T-helper 1 cell treated with Interleukin-12 subunit alpha and Interleukin-12 subunit beta and Interleukin-4 antibody, amounts not matched to agents 30 μg/mL and 1 μg/mL, for 36 hours (primary cell): ENCODE measurements at regions not wholly inside any gene's neighbourhood (a gene's known extent, or its start where the extent isn't known, plus 50 kb on each side); places are given as distances from the start of the nearest gene placed in this dataset.

Experiments used
- H3K27ac Mint-ChIP-seq: one replicate; pipeline ENCODE4 v1.8.0; 2021; ENCODE audit warnings: mild to moderate bottlenecking, mixed read lengths
- H3K27me3 Mint-ChIP-seq: one replicate; pipeline ENCODE4 v1.8.0; 2021; ENCODE audit warnings: low read depth, mixed read lengths
- H3K36me3 Mint-ChIP-seq: one replicate; pipeline ENCODE4 v1.8.0; 2021; ENCODE audit warnings: low read depth, mixed read lengths
- H3K4me1 Mint-ChIP-seq: one replicate; pipeline ENCODE4 v1.8.0; 2021; ENCODE audit warnings: low read depth, mixed read lengths
- H3K4me3 Mint-ChIP-seq: one replicate; pipeline ENCODE4 v1.8.0; 2021; ENCODE audit warnings: mild to moderate bottlenecking, moderate library complexity, mixed read lengths
- H3K9me3 Mint-ChIP-seq: one replicate; pipeline ENCODE4 v1.8.0; 2021; ENCODE audit warnings: mixed read lengths

- Mint-ChIP-seq H3K4me3 (no peak overlapping the region), H3K27ac (no peak overlapping the region), H3K27me3 (no peaks in the 10 kb centered on the region), H3K36me3 (no peaks in the 10 kb centered on the region), H3K4me1 (no peaks in the 10 kb centered on the region), H3K9me3 (no peaks in the 10 kb centered on the region)
These were observed 649.3 kb upstream of the WWC1 start for GRCh38 chr5:167642181-167642580.

- Mint-ChIP-seq H3K27ac (no peak overlapping the region), H3K36me3 (no peaks in the 10 kb centered on the region), H3K9me3 (no peaks in the 10 kb centered on the region), H3K27me3 (no peaks in the 10 kb centered on the region), H3K4me3 (no peak overlapping the region), H3K4me1 (no peaks in the 10 kb centered on the region)
These were observed 648.5 kb upstream of the WWC1 start for GRCh38 chr5:167642779-167643517.

- no peak overlapping the region for H3K4me3 Mint-ChIP-seq
- no peaks in the 10 kb centered on the region for H3K27me3 Mint-ChIP-seq
- H3K36me3 Mint-ChIP-seq = no peaks in the 10 kb centered on the region
- no peaks in the 10 kb centered on the region for H3K4me1 Mint-ChIP-seq
- no peak overlapping the region for H3K27ac Mint-ChIP-seq
- no peaks in the 10 kb centered on the region for H3K9me3 Mint-ChIP-seq
These were observed 647.7 kb upstream of the WWC1 start for GRCh38 chr5:167643631-167644280.

GRCh38 chr5:167644619-167645018 lies 646.8 kb upstream of the WWC1 start:
- Mint-ChIP-seq H3K27ac (no peak overlapping the region), H3K27me3 (no peaks in the 10 kb centered on the region), H3K4me1 (no peaks in the 10 kb centered on the region), H3K4me3 (no peak overlapping the region), H3K36me3 (no peaks in the 10 kb centered on the region), H3K9me3 (no peaks in the 10 kb centered on the region)

- H3K4me3 Mint-ChIP-seq = no peak overlapping the region
- H3K4me1 Mint-ChIP-seq = no peaks in the 10 kb centered on the region
- no peak overlapping the region for H3K27ac Mint-ChIP-seq
These were observed 642.0 kb upstream of the WWC1 start for GRCh38 chr5:167649471-167649870.

GRCh38 chr5:167652690-167653089 lies 638.8 kb upstream of the WWC1 start:
- no peaks in the 10 kb centered on the region for H3K27me3 Mint-ChIP-seq
- no peaks in the 10 kb centered on the region for H3K36me3 Mint-ChIP-seq
- no peaks in the 10 kb centered on the region for H3K9me3 Mint-ChIP-seq
- H3K4me3 Mint-ChIP-seq = no peak overlapping the region
- H3K4me1 Mint-ChIP-seq = no peaks in the 10 kb centered on the region
- H3K27ac Mint-ChIP-seq = no peak overlapping the region

More at GRCh38 chr5:167649471-167649870, 642.0 kb upstream of the WWC1 start:
- no peaks in the 10 kb centered on the region for H3K36me3 Mint-ChIP-seq
- H3K9me3 Mint-ChIP-seq = no peaks in the 10 kb centered on the region
- H3K27me3 Mint-ChIP-seq = no peaks in the 10 kb centered on the region

GRCh38 chr5:167653645-167654106 lies 637.8 kb upstream of the WWC1 start:
- no peaks in the 10 kb centered on the region for H3K27me3 Mint-ChIP-seq
- H3K9me3 Mint-ChIP-seq = no peaks in the 10 kb centered on the region
- no peaks in the 10 kb centered on the region for H3K36me3 Mint-ChIP-seq
- H3K4me1 Mint-ChIP-seq = no peaks in the 10 kb centered on the region
- no peak overlapping the region for H3K4me3 Mint-ChIP-seq
- no peak overlapping the region for H3K27ac Mint-ChIP-seq

GRCh38 chr5:167657016-167657415 lies 634.4 kb upstream of the WWC1 start:
- no peaks in the 10 kb centered on the region for H3K9me3 Mint-ChIP-seq
- H3K4me1 Mint-ChIP-seq = no peaks in the 10 kb centered on the region
- H3K27ac Mint-ChIP-seq = no peak overlapping the region
- H3K4me3 Mint-ChIP-seq = no peak overlapping the region
- no peaks in the 10 kb centered on the region for H3K27me3 Mint-ChIP-seq
- no peaks in the 10 kb centered on the region for H3K36me3 Mint-ChIP-seq

- Mint-ChIP-seq H3K36me3 (no peaks in the 10 kb centered on the region), H3K27ac (no peak overlapping the region), H3K4me1 (no peaks in the 10 kb centered on the region), H3K27me3 (no peaks in the 10 kb centered on the region), H3K9me3 (no peaks in the 10 kb centered on the region), H3K4me3 (no peak overlapping the region)
These were observed 632.6 kb upstream of the WWC1 start for GRCh38 chr5:167658889-167659288.

- Mint-ChIP-seq H3K27me3 (no peaks in the 10 kb centered on the region), H3K4me1 (no peaks in the 10 kb centered on the region), H3K9me3 (no peaks in the 10 kb centered on the region), H3K36me3 (no peaks in the 10 kb centered on the region), H3K27ac (no peak overlapping the region), H3K4me3 (no peak overlapping the region)
These were observed 629.8 kb upstream of the WWC1 start for GRCh38 chr5:167661605-167662004.

GRCh38 chr5:167664222-167664804 lies 627.1 kb upstream of the WWC1 start:
- H3K36me3 Mint-ChIP-seq = no peaks in the 10 kb centered on the region
- H3K4me3 Mint-ChIP-seq = no peak overlapping the region
- no peak overlapping the region for H3K27ac Mint-ChIP-seq
- H3K27me3 Mint-ChIP-seq = no peaks in the 10 kb centered on the region
- H3K4me1 Mint-ChIP-seq = no peaks in the 10 kb centered on the region
- no peaks in the 10 kb centered on the region for H3K9me3 Mint-ChIP-seq

GRCh38 chr5:167665841-167666375 lies 625.5 kb upstream of the WWC1 start:
- no peak overlapping the region for H3K4me3 Mint-ChIP-seq
- no peak overlapping the region for H3K27ac Mint-ChIP-seq
- H3K9me3 Mint-ChIP-seq = no peaks in the 10 kb centered on the region
- no peaks in the 10 kb centered on the region for H3K27me3 Mint-ChIP-seq
- H3K4me1 Mint-ChIP-seq = no peaks in the 10 kb centered on the region
- no peaks in the 10 kb centered on the region for H3K36me3 Mint-ChIP-seq

GRCh38 chr5:167671176-167671575 lies 620.3 kb upstream of the WWC1 start:
- no peak overlapping the region for H3K27ac Mint-ChIP-seq
- H3K9me3 Mint-ChIP-seq = peaks cover under 1% of the 10 kb centered on the region
- no peaks in the 10 kb centered on the region for H3K27me3 Mint-ChIP-seq
- no peaks in the 10 kb centered on the region for H3K36me3 Mint-ChIP-seq
- no peaks in the 10 kb centered on the region for H3K4me1 Mint-ChIP-seq
- no peak overlapping the region for H3K4me3 Mint-ChIP-seq

GRCh38 chr5:167673942-167674341 lies 617.5 kb upstream of the WWC1 start:
- H3K27ac Mint-ChIP-seq = no peak overlapping the region
- no peaks in the 10 kb centered on the region for H3K27me3 Mint-ChIP-seq
- peaks cover 10% of the 10 kb centered on the region for H3K9me3 Mint-ChIP-seq
- H3K4me1 Mint-ChIP-seq = no peaks in the 10 kb centered on the region
- no peaks in the 10 kb centered on the region for H3K36me3 Mint-ChIP-seq
- H3K4me3 Mint-ChIP-seq = no peak overlapping the region

GRCh38 chr5:167678481-167678880 lies 613.0 kb upstream of the WWC1 start:
- Mint-ChIP-seq H3K27ac (no peak overlapping the region), H3K4me1 (no peaks in the 10 kb centered on the region), H3K27me3 (no peaks in the 10 kb centered on the region), H3K9me3 (peaks cover 10% of the 10 kb centered on the region), H3K36me3 (no peaks in the 10 kb centered on the region), H3K4me3 (no peak overlapping the region)
